ENCODE measurements at regions not wholly inside any gene's neighbourhood (a gene's known extent, or its start where the extent isn't known, plus 50 kb on each side); places are given as distances from the start of the nearest gene placed in this dataset.

DNA sequence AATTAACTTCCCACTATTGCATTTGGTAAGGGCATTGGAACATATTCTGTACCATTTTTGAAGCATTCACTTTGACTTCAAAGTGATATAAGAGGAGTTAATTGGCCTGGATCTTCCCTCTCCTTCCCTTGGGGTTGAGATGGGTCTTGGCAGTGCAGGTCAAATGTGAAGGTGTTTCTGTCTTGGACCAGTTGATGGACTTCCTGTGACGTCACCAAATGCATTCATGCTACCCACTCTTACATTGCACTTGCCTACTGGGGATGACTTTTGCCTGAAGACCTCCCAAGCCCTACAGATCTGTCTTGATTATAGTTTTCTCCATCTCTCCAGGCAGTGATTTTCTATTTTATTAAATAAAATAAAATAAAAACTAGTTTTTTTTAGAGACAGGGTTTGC, 221.5 kb downstream of the BUB3 start (continued):
- TF ChIP-seq PREB (CRISPR knock-in tag; IDR thresholded peaks at IDR 0.05) (no peak), SIN3B (IDR thresholded peaks at IDR 0.05; ENCODE audit: low read depth) (no peak), NCOA1 (IDR thresholded peaks at IDR 0.05; ENCODE audit: low read depth) (no peak), TBL1XR1 (IDR thresholded peaks at IDR 0.05; ENCODE audit: low read length in 2 of 2) (no peak), ZNF639 (CRISPR knock-in tag; conservative IDR thresholded peaks at IDR 0.05 in 1 of 2, IDR thresholded peaks at IDR 0.05 in 1 of 2) (no peak), PPARD (CRISPR knock-in tag; IDR thresholded peaks at IDR 0.05) (no peak), HDAC8 (tag; IDR thresholded peaks at IDR 0.05) (no peak), NFXL1 (CRISPR knock-in tag; IDR thresholded peaks at IDR 0.05) (no peak)

DNA sequence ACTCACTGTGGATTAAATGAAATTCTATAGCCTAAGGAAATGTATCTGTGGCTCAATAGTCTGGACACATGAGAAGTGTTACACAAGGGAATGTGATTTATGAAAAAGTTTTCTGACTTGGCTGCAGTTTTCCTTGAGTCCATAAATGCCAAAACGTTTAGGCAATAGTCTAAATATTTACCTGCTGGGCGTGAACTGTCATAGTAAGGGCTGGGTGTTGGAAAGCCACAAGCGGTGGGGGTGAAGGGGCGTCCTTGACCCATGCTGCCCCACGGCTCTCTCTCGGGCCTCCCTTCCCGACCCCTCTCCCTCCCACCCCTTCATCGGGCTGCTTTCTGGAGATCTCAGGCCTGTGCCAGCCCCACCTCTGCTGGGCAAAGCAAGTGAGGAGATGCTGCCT, 223.7 kb downstream of the BUB3 start:
- ChIA-PET CTCF (ENCODE audit: low intra/inter-chr PET ratio) (no interaction called here), POLR2A (no interaction called here)
- intact Hi-C loops (cut with micrococcal nuclease) (no loop called here), in situ Hi-C loops (cut with MboI) (no loop called here)
- no peaks in the 10 kb centered on the region for H3K36me3 ChIP-seq (ENCODE audit: control insufficient read depth, insufficient read depth, low read length)
- WGBS (ENCODE audit: insufficient coverage, low coverage, missing lambda C conversion rate) = 0% methylated on average over 2 of the region's 8 CpGs
- peaks cover 0 to 3% of the 10 kb centered on the region in 2 experiments; a peak in 1 of 5 replicates for H3K27me3 ChIP-seq (ENCODE audit: control insufficient read depth in 2 of 2, insufficient read depth in 2 of 2, low read length in 2 of 2)
- H3K4me1 ChIP-seq (replicated peaks in 1 of 2; ENCODE audit: control insufficient read depth in 2 of 2, insufficient read depth in 2 of 2, low read length in 2 of 2) = no peaks in the 10 kb centered on the region
- no peaks in the 10 kb centered on the region for H3K9me1 ChIP-seq (ENCODE audit: control insufficient read depth, insufficient read depth, low read length)
- H2AFZ ChIP-seq (ENCODE audit: low read depth, low read length) = no peak overlapping the region
- no peak for FAIRE-seq
- no peaks in the 10 kb centered on the region for H4K20me1 ChIP-seq (replicated peaks; ENCODE audit: control insufficient read depth, insufficient read depth, low read length)
- H3K4me2 ChIP-seq (ENCODE audit: insufficient read depth, low read length) = no peak overlapping the region
- no peak for DNase-seq (ENCODE audit: extremely low read depth in 1 of 4, low spot score in 3 of 4)
- BruUV-seq (replicated peaks) = no TSS peak
- H3K9me3 ChIP-seq (replicated peaks; ENCODE audit: control insufficient read depth, insufficient read depth, low read depth, low read length) = no peaks in the 10 kb centered on the region
- no peaks in the 10 kb centered on the region for H3K79me2 ChIP-seq (ENCODE audit: control insufficient read depth, insufficient read depth, low read length)
- no peak overlapping the region for H3K27ac ChIP-seq (ENCODE audit: extremely low read depth, low read depth, low read length)
- no peak overlapping the region for H3K4me3 ChIP-seq
- H3K9ac ChIP-seq (ENCODE audit: insufficient read depth in 1 of 2, low read depth in 2 of 2, low read length in 2 of 2) = no peak overlapping the region
- ATAC-seq = no peak
- TF ChIP-seq PHB (CRISPR knock-in tag; IDR thresholded peaks at IDR 0.05) = no peak
- no peak for TF ChIP-seq HCFC1 (IDR thresholded peaks at IDR 0.05; ENCODE audit: low read depth, low read length)
- no peak for TF ChIP-seq ELF1 (tag; IDR thresholded peaks at IDR 0.05)
- TF ChIP-seq HNRNPH1 (optimal IDR thresholded peaks at IDR 0.05; ENCODE audit: low read depth, low read length) = no peak
- TF ChIP-seq THRAP3 (IDR thresholded peaks at IDR 0.05; ENCODE audit: borderline replicate concordance) = no peak
- TF ChIP-seq SAP30 (IDR thresholded peaks at IDR 0.05; ENCODE audit: borderline replicate concordance, insufficient read depth, low read depth, low read length, poor library complexity, severe bottlenecking) = no peak
- TF ChIP-seq RNF2 (IDR thresholded peaks at IDR 0.05) = no peak
- no peak for TF ChIP-seq HEY1 (CRISPR knock-in tag; IDR thresholded peaks at IDR 0.05; ENCODE audit: borderline replicate concordance)
- TF ChIP-seq ZFP91 (CRISPR knock-in tag; IDR thresholded peaks at IDR 0.05) = no peak
- no peak for TF ChIP-seq YY1 (IDR thresholded peaks at IDR 0.05; ENCODE audit: borderline replicate concordance in 1 of 3, control insufficient read depth in 1 of 3, extremely low read depth in 1 of 3, insufficient read depth in 3 of 3, insufficient read length in 1 of 3, insufficient replicate concordance in 2 of 3, low read depth in 1 of 3, low read length in 2 of 3)
- no peak for TF ChIP-seq ZNF347 (CRISPR knock-in tag; IDR thresholded peaks at IDR 0.05; ENCODE audit: low read depth)
